Fibroblast of lung (primary cell): ENCODE measurements at regions not wholly inside any gene's neighbourhood (a gene's known extent, or its start where the extent isn't known, plus 50 kb on each side); places are given as distances from the start of the nearest gene placed in this dataset.

Experiments used
- EZH2 ChIP-seq: IDR thresholded peaks from 2 replicates; pipeline ENCODE4 v1.5.1; 2012; ENCODE audit warnings: low read length, control low read depth, mild to moderate bottlenecking; ENCODE audit errors: missing control alignments
- TF ChIP-seq, protein P1 (sequence below), 2 donors: IDR thresholded peaks in 1 of 2; conservative IDR thresholded peaks in 1 of 2; 1 replicate in 1 of 2; 2 replicates in 1 of 2; pipeline ENCODE4 v1.5.1; 2011 to 2012; ENCODE audit warnings: low read length in 2 of 2, control low read depth in 1 of 2, inconsistent platforms in 1 of 2, low read depth in 1 of 2, mild to moderate bottlenecking in 1 of 2

DNA sequence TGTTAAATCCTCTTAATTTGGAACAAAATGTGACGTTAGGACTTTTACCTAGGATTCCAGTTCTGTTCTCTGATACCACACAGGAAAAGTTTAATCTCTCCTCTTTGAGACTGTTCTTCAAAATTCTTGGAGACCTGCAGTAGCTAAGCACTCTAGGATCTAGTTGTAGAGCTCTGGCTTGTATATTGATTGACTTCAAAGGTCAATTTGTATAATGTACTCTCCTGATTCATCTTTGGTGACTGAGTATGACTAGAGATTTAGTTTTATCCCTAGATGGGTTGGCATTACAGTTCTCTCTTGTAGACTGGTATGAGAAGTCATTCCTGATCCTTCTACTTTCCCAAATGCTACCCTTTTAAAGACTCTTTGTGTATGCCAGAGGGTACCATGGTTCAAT is 168.4 kb upstream of the TPRG1 start:
- TF ChIP-seq, protein P1, sequence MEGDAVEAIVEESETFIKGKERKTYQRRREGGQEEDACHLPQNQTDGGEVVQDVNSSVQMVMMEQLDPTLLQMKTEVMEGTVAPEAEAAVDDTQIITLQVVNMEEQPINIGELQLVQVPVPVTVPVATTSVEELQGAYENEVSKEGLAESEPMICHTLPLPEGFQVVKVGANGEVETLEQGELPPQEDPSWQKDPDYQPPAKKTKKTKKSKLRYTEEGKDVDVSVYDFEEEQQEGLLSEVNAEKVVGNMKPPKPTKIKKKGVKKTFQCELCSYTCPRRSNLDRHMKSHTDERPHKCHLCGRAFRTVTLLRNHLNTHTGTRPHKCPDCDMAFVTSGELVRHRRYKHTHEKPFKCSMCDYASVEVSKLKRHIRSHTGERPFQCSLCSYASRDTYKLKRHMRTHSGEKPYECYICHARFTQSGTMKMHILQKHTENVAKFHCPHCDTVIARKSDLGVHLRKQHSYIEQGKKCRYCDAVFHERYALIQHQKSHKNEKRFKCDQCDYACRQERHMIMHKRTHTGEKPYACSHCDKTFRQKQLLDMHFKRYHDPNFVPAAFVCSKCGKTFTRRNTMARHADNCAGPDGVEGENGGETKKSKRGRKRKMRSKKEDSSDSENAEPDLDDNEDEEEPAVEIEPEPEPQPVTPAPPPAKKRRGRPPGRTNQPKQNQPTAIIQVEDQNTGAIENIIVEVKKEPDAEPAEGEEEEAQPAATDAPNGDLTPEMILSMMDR (conservative IDR thresholded peaks at IDR 0.05 in 1 of 2, IDR thresholded peaks at IDR 0.05 in 1 of 2; ENCODE audit: low read depth in 1 of 2, low read length in 2 of 2): no peak
- TF ChIP-seq EZH2: no peak
